Gastrocnemius medialis (tissue), 4 donors: ENCODE measurements at regions not wholly inside any gene's neighbourhood (a gene's known extent, or its start where the extent isn't known, plus 50 kb on each side); places are given as distances from the start of the nearest gene placed in this dataset.

Source experiments
- POLR2A ChIP-seq, 2 donors: fragments of 450-650 bp; IDR thresholded peaks; one replicate each; pipeline ENCODE4 v1.6.1; 2017; ENCODE audit warnings: antibody characterized with exemption in 2 of 2, mild to moderate bottlenecking in 2 of 2, moderate library complexity in 2 of 2
- TF ChIP-seq, protein P1 (sequence below), 5 experiments: fragments of 450-650 bp in 3 of 5; fragments of 200-600 bp in 2 of 5; sonication (generic) in 2 of 5; IDR thresholded peaks in 4 of 5; conservative IDR thresholded peaks in 1 of 5; 1 replicate in 4 of 5; 2 replicates in 1 of 5; pipeline ENCODE4 v1.5.1; 2016 to 2019; ENCODE audit warnings: antibody characterized with exemption in 5 of 5, mild to moderate bottlenecking in 3 of 5, moderate library complexity in 3 of 5

DNA sequence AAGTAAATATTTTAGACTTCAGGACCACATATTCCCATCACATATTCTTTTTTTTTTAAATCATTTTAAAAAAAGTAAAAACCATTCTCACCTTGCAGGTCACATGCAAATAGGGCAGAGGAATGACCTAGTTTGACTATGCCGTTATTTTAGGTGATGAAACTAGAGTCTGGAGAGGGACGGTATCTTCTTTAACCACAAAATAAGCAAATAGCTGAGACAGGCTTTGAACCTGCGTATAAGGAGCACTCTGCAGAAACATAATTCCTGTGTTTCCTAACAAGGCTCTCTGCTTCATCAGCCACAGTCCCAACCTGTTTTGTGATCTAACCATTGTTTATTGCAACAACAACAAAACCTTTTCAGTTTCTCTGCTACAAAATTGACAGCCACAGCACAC lies 121.5 kb downstream of the PCTP start:
- TF ChIP-seq, protein P1, sequence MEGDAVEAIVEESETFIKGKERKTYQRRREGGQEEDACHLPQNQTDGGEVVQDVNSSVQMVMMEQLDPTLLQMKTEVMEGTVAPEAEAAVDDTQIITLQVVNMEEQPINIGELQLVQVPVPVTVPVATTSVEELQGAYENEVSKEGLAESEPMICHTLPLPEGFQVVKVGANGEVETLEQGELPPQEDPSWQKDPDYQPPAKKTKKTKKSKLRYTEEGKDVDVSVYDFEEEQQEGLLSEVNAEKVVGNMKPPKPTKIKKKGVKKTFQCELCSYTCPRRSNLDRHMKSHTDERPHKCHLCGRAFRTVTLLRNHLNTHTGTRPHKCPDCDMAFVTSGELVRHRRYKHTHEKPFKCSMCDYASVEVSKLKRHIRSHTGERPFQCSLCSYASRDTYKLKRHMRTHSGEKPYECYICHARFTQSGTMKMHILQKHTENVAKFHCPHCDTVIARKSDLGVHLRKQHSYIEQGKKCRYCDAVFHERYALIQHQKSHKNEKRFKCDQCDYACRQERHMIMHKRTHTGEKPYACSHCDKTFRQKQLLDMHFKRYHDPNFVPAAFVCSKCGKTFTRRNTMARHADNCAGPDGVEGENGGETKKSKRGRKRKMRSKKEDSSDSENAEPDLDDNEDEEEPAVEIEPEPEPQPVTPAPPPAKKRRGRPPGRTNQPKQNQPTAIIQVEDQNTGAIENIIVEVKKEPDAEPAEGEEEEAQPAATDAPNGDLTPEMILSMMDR (IDR thresholded peaks at IDR 0.05 in 4 of 5, conservative IDR thresholded peaks at IDR 0.05 in 1 of 5), result no peak
- no peak for TF ChIP-seq POLR2A (IDR thresholded peaks at IDR 0.05)
